NCI-H510A treated with DMSO at 0.1 percent for 48 hours (cell line): ENCODE measurements at regions not wholly inside any gene's neighbourhood (a gene's known extent, or its start where the extent isn't known, plus 50 kb on each side); places are given as distances from the start of the nearest gene placed in this dataset.

Source experiments
- DNase-seq: peaks from one replicate; lab custom pipeline; 2025; lab: John Stamatoyannopoulos, UW

DNA sequence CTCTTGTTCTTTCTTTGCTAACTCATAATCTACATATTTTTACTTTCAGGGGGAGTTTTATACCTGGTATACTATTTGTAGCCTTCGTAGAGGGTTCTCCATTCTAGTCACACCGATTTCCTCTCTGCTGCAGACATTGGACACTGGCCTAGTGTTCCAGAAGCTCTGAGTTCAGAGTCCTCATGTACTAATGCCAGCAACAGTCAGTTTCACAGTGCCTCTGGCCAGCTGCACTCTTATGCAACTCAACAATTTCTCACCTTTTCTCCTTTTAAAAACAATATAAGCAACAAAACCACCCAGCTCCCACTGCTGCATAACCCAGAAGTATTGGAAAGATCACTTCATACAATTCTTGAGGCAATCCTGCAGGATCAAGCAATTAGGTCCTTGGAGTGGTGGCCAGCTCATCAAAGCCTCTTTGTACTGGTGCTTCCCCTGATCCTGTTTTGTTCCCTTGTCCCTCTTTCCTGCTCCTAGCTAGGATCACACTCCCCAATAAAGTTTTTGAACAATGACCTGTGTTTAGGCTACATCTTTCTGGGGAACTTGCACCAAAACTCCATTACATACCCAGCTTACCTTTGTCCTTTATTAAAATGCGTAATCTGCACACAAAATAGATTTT is 98.1 kb upstream of the TUT7 start:
- no peak for DNase-seq

- no peak for DNase-seq
Measured at GRCh38 chr9:86449246-86449645, 95.0 kb upstream of the TUT7 start.

GRCh38 chr9:86445671-86446070 is 91.5 kb upstream of the TUT7 start:
- DNase-seq = no peak

- DNase-seq = no peak
Measured at GRCh38 chr9:86443992-86444391, 89.8 kb upstream of the TUT7 start.

GRCh38 chr9:86434039-86434726 is 80.0 kb upstream of the TUT7 start:
- peak; percentile 65 for DNase-seq

DNA sequence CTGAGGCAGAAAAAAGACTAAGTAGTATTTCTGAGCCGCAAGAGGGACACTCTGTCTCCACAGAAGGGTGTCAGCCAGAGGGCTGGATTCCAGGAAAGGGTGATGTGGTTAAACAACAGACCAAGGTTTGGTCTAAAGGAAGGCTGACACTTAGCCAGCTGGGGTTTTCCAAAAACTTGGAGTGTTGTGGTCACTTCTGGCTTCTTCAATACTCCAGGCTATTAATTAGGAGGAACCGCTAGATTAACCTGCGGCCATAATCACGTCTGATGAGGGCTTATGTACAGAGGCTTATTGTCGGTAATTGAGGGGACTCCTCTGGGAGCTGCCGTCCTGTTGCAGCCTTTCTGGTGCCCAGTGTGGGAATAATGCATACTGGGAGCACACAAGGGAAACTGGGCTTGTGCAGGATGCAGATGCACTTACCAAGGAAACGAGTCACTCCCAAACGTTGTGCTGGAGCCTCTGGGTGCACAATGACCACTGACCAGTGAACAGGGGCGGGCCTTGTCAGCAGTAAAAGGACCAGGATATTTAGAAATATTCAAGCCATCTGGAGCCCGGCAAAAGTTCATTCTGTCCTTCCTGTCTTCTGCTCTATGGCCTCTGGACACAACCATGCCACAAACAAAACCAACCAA is 70.2 kb upstream of the TUT7 start:
- DNase-seq = no peak

- peak; percentile 19 for DNase-seq
Measured at GRCh38 chr9:86413971-86414880, 60.0 kb upstream of the TUT7 start.

- no peak for DNase-seq
Measured at GRCh38 chr9:86410281-86410680, 56.1 kb upstream of the TUT7 start.

GRCh38 chr9:86408121-86408520 is 53.9 kb upstream of the TUT7 start:
- DNase-seq = no peak

- no peak for DNase-seq
Measured at GRCh38 chr9:86407022-86407421, 52.8 kb upstream of the TUT7 start.

- no peak for DNase-seq
Measured at GRCh38 chr9:86406366-86406765, 52.2 kb upstream of the TUT7 start.

- DNase-seq = no peak
Measured at GRCh38 chr9:86405926-86406325, 51.7 kb upstream of the TUT7 start.

- DNase-seq = no peak
Measured at GRCh38 chr9:86405086-86405491, 50.9 kb upstream of the TUT7 start.
